ENCODE measurements at regions not wholly inside any gene's neighbourhood (a gene's known extent, or its start where the extent isn't known, plus 50 kb on each side); places are given as distances from the start of the nearest gene placed in this dataset.
A peak's percentile ranks its signal among the peaks of the same experiment; 100 is the strongest.

DNA sequence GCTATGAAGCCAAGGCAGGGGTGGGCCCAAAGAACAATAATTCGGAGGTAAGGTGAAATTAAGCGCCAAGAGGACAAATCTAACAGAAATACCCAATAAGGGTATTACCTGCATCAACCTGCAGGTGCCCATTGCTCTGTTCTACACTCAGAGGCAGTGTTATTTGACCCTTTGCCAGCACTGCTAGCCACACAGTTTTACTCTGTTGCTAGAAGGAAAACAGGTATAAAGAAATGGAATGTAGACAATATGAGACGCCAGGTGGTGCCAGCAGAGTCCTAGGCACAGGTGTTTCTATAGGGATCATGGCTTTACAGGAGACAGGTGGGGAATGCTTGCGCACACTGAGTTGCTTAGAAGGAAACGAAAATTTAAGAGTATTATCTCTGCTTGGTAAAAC lies 201.3 kb downstream of the HTR1A start:
- TF ChIP-seq POLR2A (IDR thresholded peaks at IDR 0.05) = no peak
- TF ChIP-seq, protein P1, sequence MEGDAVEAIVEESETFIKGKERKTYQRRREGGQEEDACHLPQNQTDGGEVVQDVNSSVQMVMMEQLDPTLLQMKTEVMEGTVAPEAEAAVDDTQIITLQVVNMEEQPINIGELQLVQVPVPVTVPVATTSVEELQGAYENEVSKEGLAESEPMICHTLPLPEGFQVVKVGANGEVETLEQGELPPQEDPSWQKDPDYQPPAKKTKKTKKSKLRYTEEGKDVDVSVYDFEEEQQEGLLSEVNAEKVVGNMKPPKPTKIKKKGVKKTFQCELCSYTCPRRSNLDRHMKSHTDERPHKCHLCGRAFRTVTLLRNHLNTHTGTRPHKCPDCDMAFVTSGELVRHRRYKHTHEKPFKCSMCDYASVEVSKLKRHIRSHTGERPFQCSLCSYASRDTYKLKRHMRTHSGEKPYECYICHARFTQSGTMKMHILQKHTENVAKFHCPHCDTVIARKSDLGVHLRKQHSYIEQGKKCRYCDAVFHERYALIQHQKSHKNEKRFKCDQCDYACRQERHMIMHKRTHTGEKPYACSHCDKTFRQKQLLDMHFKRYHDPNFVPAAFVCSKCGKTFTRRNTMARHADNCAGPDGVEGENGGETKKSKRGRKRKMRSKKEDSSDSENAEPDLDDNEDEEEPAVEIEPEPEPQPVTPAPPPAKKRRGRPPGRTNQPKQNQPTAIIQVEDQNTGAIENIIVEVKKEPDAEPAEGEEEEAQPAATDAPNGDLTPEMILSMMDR (IDR thresholded peaks at IDR 0.05) = peak in 1 of 7 experiments; percentile 8
